AG09319 (cell line): ENCODE measurements at regions not wholly inside any gene's neighbourhood (a gene's known extent, or its start where the extent isn't known, plus 50 kb on each side); places are given as distances from the start of the nearest gene placed in this dataset.

Experiments
- DNase-seq: peaks from one replicate; pipeline ENCODE4 v3.0.0-alpha.2; 2010; ENCODE audit warnings: low read depth; ENCODE audit errors: extremely low read depth
- CTCF ChIP-seq: IDR thresholded peaks from 2 replicates; pipeline ENCODE4 v1.5.1; 2011; ENCODE audit warnings: low read depth, mild to moderate bottlenecking, inconsistent platforms, low read length, moderate library complexity

- DNase-seq, result no peak
- TF ChIP-seq CTCF, result no peak
Measured at GRCh38 chr13:50078895-50079654, 63.8 kb downstream of the KCNRG start.

DNA sequence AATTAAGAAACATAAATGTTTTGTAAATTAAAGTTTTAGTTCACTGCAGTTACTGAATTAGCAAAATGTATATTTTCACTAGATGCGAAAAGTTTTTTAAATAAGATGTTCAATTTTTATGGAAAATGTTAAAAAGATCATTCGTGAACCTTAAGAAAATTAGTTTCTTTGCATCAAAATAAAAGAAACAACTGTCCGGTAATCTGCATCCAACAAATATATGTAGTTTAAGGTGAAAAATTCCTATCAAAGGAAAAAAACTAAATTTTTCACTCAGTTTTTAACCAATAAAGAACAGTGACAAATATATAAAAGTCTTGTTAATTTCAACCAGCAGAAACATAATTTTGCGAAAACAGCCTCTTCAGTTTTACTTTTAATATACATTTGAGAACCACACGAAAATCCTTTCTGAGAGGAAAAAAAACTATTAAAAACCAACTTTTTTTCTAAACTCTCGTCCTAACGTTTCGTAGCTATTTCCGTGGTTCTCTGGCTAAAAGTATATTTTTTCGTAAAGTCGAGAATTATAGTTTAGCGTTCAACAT is 64.5 kb downstream of the KCNRG start:
- DNase-seq, result no peak

DNA sequence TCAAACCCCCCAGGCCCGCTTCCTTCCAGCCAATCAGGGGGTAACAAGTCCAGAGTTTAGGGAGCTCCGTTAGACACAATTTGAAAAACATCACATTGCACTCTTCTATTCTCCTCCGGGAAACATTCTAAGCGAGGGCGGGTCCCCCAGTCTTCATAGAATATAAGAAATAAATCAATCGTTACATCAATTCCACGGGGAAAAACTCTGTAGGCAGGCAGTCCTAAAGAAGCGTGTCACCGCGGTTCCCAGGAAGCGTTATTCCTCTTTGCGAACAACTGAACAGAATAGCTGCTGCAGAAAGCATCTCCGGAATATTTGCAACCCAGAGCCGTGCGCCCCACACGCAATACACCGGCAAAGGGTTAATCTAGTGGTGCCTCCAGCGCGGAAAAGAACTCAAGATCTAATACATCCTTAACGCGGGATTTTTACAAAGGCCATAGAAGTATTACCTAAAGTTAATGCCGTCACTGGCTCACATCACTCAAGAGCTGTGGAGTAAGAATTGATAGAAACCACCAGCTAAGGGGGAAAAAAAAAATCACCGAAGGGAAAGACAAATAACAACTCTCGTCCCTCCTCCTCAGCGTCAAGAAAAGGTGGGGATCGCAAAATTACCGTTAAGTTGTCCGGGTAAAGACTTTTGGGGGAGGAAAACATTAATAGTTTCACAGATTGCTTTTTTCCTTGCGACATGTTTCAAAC is 65.1 kb downstream of the KCNRG start:
- DNase-seq, result no peak
- no peak for TF ChIP-seq CTCF

More for the DNA sequence above, 64.5 kb downstream of the KCNRG start:
- TF ChIP-seq CTCF, result no peak

GRCh38 chr13:50080911-50081678 is 65.9 kb downstream of the KCNRG start:
- no peak for DNase-seq

GRCh38 chr13:50081679-50082425 is 66.6 kb downstream of the KCNRG start:
- DNase-seq, result peak; percentile 98
- TF ChIP-seq CTCF, result peak; percentile 23

More at GRCh38 chr13:50080911-50081678, 65.9 kb downstream of the KCNRG start:
- TF ChIP-seq CTCF, result no peak

- DNase-seq, result no peak
- no peak for TF ChIP-seq CTCF
Measured at GRCh38 chr13:50082426-50083281, 67.4 kb downstream of the KCNRG start.
